NCI-H2227 treated with DMSO at 0.1 percent for 48 hours (cell line): ENCODE measurements at regions not wholly inside any gene's neighbourhood (a gene's known extent, or its start where the extent isn't known, plus 50 kb on each side); places are given as distances from the start of the nearest gene placed in this dataset.

Source experiments
- DNase-seq: peaks from one replicate; lab custom pipeline; 2025; lab: John Stamatoyannopoulos, UW

DNA sequence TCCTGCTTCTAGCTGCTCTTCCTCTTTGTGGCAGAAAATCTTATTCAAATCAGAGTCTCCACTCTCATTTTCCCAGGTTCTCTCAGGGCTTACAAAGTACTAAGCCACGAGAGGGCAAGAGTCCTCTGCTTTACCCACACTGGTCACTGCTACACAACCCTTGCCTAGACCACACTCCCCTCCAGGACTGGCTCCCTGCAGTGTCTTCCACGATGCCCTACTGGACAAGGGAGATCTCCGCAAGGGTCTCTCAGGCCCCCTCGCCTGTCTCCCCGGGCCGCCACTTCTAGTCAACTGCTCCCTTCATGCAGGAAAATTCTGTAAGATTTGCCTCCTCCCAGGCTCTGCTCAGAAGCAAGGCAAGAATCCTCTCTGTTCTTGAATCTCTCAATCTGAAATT, 319.6 kb downstream of the RRAGC start:
- no peak for DNase-seq

DNA sequence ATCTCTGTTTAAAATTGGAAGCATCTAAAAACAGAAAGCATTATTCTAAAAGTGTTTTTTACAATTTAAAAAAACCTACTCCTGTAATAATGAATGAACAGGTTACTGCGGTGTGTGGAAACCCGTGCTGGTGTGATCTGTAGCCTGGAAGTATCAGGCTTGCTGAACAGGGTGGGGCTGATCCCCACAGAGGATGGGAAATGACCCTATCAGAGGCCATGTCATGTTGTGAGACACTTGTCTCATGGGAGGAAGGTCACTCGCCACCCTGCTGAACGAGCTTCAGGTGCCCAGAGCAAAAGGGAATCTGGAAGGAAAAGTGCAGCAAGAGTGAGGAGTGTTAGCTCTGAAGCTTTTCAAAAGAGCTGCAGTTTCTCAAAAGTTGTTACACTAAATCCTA, 320.7 kb downstream of the RRAGC start:
- no peak for DNase-seq

DNA sequence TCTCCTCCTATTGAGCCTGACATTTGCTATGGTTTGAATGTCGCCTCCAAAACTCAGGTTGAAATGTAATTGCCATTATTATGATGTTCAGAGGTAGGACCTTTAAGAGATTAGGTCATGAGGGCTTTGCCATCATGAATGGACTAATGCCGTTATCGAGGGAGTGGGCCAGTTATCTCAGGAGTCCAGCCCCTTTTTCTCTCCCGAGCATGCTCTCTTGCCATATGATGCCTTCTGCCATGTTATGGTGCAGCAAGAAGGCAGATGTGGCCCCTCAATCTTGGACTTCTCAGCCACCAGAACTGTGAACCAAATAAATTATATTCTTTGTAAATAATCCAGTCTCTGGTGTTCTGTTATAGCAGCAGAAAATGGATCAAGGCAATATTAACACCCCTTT, 323.5 kb downstream of the RRAGC start:
- DNase-seq: no peak

DNA sequence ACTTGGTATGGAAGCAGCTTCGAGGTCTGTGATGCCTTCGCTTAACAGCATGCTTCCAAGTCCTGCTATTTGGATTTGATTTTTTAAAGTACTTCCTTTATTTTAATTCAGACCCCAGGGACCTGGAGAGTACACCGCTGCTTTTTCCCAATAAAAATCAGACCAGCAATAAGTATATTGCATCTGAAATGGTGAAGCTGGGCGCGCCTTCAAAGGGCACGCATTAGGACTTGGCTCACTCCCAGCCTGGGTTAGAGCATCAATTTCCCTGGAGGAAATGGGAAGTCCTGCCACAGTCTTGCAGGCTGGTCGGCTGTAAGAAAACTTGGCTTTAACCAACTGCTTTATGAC, 325.1 kb downstream of the RRAGC start:
- DNase-seq: no peak

DNA sequence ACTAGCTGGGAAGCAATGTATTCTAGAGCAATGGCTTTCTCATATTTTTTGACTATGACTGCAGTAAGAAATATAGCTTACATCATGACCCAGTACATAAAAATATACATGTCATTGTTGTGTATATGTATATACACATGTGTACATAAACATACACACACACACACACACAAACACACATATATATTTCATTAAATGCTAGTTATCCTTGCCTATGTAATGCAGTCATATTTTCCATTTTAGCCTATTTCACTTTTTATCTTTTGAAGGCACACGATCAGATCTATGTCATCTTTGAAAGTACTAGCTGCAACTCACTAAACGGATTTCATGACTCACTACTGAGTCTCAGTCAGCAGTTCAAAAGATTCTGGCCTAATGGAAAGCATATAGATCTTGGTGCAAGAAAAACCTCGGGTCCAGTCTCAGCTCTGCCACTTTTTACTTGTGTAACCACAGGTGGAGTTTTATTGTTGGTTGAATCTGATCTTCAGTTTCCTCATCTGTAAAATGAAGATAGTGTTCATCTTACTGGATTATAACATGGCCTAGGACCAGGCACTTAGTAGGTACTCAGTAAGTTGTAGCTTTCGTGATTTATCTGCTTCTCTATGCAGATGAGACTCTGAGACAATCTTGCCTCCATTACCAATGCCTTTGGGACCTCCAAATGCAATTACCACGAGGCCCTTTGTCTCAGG, 325.6 kb downstream of the RRAGC start:
- DNase-seq: no peak

DNA sequence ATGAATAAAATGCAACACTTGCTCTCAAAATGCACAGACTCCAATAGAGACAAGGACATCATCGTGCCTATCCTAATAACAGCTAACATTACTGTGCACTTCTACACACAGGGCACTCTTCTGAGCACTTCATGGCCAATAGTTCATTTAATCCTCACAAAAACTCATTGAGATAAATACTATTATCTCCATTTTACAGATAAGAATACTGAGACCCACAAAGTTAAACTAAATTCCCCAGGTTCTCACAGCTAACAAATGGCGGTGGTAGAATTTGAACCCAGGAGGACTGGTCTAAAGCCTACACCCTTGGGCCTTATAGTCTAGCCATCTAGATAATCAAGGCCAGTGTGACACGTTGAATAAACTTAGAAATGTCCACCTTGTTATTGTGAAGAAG, 328.6 kb downstream of the RRAGC start:
- DNase-seq: no peak

DNA sequence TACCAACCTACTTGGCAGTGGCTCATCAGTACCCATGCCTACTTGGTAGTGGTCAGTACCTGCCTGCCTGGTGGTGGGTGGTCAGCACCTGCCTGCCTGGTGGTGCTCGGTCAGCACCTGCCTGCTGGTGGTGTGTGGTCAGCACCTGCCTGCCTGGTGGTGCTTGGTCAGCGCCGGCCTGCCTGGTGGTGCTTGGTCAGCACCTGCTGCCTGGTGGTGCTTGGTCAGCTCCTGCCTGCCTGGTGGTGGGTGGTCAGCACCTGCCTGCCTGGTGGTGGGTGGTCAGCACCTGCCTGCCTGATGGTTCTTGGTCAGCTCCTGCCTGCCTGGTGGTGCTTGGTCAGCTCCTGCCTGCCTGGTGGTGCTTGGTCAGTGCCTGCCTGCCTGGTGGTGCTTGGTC, 329.6 kb downstream of the RRAGC start:
- DNase-seq: no peak

DNA sequence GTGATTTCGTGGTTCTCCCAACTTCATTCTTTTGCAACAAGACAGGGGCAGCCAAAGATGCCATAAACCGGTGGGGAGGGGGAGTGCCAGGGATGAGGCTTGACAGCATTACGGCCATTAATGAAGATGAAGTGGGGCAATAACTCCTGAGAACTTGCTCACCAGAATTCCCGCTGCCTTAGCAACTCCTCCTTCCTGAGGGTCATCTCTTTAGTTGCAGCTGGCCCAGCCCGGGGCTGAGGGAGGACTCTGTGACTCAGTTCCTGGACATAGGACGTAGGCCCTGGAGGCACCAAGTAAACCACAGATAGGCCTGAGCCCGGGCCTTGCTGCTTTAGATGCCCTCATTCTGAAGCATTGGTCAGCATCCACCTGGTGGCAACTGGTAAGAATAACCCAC, 330.2 kb downstream of the RRAGC start:
- no peak for DNase-seq

DNA sequence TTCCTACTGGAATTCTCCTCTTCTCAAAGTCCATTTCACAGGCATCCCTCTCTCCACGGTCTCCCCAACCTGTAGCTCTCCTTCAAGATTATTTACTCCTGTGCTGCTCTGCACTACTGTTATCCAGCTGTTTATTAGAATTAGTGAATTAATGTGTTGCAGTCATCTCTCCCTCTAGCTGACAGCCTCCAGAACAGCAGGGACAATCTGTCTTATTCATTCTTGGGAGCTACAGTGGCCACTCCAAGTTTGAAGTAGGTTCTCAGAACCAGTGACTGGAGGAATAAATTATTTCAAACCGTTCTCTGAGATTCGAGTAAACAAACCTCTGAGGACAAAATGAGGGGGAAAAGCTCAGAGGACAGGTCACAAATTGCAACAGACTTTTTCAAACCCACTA, 330.9 kb downstream of the RRAGC start:
- DNase-seq: no peak

DNA sequence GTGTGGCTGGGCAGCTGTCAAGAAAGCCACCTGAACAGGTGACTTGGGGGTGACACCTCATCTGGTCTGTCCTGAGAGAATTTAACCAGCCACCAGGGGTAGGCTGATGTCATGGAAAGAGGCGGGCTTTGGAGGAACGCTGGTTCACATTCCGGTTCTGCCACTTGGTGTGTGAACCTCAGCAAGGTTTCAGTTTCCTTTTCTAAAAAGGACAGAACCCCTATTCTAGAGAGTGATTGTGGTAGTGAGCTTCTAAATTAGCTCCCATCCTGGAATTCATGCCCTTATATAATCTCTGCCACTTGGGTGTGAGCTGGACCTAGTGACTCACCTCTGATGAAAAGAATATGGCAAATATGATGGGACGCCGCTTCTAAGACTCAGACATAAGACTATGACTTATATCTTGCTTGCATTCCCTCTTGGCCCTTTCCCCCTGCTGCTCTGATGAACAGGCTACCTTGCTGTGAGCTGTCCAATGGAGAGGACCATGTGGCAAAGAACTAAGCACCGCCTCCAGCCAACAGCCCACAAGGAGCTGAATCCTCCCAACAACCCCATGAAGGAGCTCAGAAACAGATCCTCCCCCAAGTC, 332.1 kb downstream of the RRAGC start:
- DNase-seq: no peak

DNA sequence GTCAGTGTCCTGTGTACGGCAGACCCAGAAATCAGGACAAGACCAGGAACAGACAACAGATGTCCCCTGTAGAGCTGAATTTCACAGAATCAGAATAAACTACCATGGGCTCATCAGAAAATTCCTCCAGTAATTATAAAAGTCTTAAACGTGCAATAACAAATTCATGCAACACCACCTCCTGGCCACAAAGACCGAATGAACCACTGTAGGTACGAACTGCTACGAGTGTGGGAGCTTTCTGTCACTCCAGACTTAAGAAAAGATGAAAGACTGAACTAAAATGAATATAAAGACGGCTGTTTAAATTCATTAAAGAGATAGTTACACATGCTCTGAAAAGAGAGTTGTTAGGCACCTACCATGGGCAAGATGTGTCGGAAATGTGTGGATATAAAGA, 333.5 kb downstream of the RRAGC start:
- DNase-seq: no peak

DNA sequence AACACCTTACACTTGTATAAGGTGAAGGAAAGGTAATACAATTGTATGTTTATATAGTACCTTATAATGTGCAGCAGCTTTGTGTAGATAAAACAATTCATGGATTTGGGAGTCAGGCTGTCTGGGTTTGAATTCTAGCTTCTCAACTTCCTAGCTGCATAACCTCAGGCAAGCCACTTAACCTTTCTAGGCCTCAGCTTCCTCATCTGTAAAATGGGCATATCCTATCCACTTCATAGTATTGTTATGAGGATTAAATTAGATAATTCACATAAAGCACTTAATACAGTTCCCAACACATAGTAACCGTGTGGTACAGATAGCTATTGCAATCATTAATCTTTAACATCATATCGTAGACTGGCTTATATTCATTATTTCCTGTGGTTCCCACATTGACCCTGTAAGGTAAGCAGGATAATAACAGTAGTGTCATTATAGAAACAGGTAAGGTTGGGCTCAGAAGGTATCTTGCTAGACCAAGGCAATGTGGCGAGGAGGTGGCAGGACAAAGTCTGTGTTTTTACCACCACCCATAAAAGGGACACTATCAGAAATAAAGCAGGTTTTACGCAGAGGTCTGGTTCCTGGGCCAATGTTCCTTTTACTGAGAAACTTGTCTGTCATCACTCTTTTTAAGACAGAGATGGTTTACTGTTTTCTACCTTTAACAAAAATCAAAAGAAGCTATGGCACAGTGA, 334.1 kb downstream of the RRAGC start:
- no peak for DNase-seq

DNA sequence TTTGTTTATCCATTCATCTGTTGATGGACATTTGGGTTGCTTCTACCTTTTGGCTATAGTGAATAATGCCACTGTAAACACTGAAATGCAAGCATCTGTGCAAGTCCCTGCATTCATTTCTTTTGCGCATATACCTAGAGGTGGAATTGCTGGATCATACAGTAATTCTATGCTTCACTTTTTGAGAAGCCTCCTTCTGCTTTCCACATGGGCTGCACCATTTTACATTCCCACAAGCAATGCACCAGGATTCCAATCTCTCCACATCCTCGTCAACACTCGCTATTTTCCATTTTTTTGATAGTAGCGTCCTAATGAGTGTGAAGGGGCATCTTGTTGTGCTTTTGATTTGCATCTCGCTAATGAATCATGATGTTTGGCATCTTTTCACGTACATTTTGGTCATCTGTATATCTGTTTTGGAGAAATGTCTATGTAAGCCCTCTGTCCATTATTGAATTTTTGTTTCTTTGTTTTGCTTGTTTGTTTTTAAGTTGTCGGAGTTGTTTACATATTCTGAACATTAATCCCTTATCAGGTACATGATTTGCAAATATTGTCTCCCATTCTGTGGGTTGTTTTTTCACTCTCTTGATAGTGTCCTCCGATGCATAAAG, 335.4 kb downstream of the RRAGC start:
- no peak for DNase-seq

DNA sequence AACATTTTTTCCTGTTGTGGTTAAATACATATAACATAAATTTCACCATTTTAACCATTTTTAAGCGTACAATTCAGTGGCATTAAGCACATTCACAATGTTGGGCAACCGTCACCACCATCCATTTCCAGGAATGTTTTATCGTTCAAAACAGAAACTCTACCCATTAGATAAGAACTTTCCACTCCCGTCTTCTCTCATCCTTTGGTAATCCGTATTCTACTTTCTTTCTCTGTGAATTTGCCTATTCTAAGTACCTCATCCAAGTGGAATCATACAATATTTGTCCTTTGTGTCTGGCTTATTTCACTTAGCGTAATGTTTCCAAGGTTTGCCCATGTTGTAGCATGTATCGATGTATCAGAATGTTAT, 336.0 kb downstream of the RRAGC start:
- no peak for DNase-seq

DNA sequence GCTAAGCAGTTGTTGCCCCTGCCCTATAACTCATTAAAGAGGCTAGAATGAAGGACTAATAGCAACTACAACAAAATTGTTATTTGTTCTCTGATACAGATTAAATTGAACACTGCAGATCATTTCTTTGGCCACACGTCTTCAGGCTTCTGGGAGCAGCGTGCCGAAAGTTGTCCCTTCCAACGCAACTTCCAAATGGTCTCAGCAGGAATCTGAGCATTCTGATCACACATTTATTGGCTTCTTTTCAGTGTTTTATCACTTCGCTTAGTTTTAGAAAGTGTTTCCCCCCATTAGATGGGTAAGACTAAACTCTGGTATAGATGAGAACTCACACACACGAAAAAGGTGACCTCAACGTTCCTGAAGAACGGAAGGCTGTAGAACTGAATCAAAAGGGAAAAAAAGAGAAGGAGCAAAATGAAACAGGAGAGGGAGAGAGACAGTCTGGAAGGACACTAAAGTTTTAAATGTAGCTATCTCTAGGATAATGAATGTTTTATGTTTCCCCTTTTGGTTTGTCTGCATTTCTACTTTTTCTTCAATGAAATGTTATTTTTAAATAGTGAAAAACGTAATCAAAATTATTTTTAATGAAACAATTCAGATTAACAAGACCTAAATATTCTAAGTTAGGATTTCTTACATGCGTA, 336.5 kb downstream of the RRAGC start:
- DNase-seq: no peak

DNA sequence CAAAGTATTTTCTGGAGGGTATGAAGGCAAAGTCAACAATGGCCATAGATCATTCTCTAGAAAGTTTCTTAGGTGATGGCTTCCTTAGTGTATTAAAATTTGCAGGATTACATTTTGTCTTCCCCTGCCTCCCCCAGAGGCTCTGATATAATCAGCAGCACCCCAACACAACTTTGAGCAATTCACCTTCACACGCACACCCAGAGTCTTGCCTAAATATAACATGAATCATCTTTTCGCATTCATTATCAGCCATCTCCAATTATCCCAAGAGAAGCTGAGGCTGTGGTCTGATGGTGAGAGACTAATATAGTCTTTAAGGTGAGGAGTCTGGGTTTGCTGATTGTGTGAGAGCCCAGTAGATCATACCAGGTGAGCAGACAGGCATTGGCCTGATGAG, 343.0 kb downstream of the RRAGC start:
- DNase-seq: no peak

DNA sequence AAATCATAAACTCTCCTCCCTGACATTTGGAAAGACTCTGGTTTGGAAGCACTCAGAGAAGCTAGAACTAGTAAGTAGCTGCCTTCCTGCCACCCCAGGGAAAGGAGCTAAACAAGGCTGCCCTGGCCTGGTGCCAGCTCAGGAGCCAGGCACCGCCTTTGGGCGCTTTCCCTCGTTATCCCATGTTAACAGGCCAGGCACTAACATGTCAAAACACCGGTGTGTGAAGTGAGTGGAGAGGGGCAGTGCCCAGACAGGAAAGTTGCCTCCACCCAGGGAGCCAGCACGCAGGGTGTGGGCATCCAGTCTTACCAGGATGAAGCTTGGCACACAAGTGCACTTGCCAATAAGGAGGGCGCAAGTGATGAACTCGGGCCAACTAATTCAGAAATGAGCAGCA, 346.8 kb downstream of the RRAGC start:
- DNase-seq: peak; percentile 27

DNA sequence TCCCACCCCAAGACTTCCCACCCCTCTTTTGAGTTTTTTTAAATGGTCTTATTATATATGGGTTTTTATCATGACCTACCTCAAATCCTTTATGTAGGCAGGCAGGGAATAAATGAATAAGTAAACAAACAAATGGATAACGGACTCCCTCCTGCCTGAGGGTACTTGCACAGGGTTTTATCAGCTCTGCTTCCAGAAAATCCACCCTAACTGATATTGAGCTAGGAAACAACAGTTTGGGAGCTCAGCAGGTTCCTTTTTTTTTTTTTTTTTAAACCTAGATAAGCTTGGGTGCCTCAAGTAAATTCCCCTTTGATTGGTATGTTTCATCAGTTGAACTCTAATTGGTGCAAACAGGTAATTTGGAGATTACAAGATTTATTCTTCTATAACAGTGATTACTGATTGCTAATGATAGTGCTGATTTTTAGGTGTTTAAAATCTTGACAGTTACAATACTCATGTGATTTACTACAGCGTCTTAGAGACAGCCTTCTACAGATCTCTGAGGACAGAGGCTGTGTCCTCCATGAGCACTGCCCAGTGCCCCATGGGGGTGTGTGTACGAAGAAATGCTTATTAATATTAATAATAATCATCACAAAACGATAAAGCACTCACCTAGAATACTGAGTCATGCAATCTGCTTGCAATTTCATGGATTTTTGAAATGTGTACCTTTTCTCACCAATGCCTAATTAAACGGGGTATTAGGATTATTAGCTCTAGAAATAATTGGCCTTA, 347.4 kb downstream of the RRAGC start:
- no peak for DNase-seq

DNA sequence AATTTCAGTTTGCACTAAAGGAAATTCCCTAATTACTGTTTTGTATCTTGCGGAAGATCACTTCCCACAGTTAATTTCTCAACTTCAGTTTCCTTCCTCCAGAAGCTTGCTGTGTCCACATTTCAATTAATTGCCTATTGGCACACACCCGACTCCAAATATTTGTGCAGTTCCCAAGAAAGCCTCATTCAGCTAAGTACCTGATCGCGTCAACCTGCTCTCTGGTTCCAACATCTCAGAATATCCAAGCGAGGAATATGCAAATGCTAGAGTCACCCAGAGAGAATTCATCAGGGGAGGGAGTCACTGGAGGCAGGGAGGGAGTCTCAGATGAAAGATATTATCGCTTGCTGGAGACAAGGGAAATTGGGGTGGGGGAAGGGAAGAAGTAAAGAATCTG, 351.3 kb downstream of the RRAGC start:
- no peak for DNase-seq

DNA sequence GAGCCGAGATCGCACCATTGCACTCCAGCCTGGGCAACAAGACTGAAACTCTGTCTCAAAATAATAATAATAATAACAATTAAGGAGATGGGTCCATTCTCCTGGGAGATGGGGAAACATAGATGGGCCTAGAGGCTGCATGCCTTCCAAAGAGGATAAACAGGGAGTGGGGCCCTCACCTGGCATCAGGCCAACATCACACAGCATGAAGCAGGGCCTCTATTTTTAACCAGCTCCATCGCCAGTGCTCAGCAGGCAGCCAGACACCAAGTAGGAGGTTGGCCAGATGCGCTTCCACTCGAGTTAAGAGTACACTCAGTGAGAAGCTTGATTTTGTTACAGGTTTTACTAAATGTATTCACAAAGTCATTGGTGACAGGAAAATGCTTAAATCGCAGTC, 352.0 kb downstream of the RRAGC start:
- DNase-seq: no peak

DNA sequence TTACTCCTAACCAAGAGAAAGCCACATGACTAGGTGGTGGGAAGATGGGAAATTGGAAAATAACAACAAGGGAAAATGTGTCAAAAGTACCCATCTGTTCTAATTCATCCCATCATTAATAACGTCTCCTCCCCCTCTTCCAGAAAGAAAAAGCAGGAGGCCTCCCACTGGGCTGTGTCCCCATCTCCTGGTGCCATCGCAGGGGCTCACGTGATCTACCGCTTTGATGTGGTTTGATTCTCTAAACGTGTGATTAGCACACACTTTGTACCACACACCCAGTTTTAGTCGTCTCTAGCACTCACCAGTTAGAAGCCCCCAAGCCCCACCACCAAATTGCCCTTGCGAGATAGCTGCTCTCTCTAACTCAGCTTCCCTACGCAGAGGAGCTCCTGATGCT, 353.6 kb downstream of the RRAGC start:
- DNase-seq: peak; percentile 35

DNA sequence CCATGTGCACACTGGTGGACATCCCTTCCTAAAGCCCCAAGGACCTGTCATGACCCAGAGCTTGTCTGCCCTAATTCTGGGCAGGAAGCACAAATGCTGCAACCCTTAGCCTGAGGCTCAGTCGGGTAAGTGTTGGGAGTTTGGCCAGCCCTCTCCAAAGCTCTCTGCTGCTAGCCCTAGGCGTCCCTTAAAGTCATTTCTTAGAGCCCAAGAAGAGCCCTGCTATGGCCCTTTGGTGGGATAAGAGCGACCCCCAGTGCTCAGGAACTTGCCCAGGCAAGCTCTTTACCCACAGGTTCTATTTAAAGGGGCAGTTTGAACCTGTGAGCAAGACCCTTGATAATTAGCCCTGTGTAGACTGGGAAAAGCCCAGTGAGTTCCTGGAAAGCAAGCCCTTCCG, 356.8 kb downstream of the RRAGC start:
- DNase-seq: no peak
